ENCODE measurements at regions not wholly inside any gene's neighbourhood (a gene's known extent, or its start where the extent isn't known, plus 50 kb on each side); places are given as distances from the start of the nearest gene placed in this dataset.
"Not testable (repeated sequence)": the region's sequence is repeated elsewhere in the genome, so short reads cannot be mapped to it uniquely, and the experiment has no call there.

DNA sequence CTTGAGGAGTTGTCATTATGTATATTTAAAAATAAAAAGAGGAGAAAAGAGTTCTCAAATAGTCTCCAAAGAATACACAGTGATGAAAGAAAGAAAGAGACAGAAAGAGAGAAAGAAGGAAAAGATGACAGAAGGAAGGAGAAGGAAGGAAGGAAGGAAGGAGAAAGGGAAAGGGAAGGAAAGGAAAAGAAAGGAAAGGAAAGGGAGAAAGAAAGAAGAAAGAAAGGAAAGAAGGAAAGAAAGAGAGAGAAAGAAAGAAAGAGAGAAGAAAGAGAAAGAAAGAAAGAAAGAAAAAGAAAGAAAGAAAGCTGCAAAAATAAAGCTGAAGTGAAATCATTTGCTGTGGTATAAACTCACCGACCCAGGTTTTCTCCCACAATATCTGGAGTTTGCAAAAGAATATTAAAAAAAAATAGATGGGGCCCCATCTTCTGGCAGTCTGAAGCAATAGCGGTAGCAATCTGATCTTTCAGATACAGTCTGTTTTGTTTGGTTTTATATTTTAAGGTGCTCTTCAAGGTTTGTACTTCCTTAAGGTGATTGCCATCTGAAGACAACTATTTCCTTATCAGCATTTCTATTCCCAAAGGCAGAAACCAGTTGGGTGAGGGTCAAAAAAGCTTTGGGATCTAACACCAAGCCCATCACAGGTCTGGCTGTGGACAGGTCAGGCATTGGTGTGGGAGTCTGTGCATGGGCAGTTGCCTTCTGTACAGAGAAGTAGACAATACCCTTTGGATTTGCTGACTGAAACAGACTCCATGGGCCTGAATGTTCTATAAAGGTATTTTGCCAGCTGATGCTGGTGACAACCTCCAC is 160.4 kb downstream of the CPEB2 start:
- DNase-seq (ENCODE audit: low read depth in 3 of 3, low spot score in 1 of 3) = no peak

DNA sequence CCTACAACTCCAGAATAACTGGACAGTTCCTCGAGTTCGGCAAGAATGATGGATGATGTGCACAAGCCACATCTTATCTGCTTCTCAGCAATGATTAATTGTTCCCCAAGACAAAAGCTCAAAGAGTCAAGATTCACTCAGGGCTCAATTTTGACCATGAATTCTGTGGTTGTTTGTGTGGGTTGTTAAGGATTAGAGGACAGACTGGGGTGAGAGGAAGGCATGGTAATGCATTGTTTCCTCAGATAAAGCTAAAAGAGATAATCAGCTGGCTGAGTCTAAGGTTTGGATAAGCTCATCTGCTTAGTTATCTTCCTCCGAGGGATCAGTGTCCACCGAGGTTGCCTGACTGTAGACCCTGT is 161.0 kb downstream of the CPEB2 start:
- DNase-seq (ENCODE audit: low read depth in 3 of 3, low spot score in 1 of 3) = no peak

DNA sequence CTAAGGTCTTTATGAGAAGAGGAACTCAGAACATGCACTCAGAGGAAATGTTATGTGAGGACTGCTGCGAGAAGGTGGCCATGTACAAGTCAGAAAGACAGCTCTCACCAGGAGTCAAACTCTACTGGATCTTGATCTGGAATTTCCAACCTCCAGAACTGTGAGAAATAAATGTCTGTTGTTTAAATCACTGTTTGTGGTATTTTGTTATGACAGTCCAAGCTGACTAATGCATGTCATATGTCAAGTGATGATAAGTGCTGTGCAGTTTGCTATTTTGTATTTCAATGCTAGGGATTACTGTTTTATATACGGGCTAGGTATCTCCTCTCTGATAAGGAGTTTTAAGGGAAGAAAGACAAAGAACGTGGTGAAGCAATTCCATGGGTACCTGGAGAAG is 162.3 kb downstream of the CPEB2 start:
- DNase-seq (ENCODE audit: low read depth in 3 of 3, low spot score in 1 of 3) = no peak

DNA sequence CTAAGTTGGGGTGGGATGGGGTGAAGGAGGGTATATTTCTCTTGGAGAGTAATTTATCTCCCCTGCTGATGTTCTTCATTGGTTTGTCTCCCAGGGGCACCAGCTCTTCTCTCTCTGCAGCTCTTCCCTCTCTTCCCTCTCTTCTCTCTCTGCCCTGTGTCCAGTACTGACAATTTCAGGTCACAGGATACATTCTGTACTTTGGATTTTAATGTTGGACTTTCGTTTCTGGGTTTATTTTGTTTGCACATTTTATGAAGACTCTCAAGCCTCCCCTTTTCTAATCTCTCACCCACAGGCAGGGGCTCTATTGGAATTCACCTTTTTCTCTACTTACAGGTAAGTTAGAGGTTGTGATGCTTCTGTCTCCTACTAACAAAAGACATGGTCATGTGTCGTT is 165.5 kb downstream of the CPEB2 start:
- DNase-seq (ENCODE audit: low read depth in 3 of 3, low spot score in 1 of 3) = no peak

DNA sequence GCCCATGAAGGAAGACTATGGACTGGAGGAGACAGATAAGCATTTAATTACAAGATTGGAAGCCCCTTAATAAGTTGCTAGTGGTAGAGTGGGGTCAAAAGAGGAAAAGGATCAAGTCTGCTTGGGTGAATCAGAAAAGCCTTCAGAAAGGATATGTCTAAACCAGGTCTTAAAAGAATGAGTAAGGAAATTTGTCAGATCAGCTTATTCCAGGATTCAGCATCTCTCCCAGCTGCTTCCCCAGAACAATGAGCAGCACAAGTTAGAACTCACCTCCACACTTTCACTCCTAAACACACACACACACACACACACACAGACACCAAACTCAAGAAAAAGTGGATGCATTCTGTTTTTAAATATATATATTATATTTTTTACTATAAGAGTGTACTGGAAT is 166.5 kb downstream of the CPEB2 start:
- no peak for DNase-seq (ENCODE audit: low read depth in 3 of 3, low spot score in 1 of 3)

DNA sequence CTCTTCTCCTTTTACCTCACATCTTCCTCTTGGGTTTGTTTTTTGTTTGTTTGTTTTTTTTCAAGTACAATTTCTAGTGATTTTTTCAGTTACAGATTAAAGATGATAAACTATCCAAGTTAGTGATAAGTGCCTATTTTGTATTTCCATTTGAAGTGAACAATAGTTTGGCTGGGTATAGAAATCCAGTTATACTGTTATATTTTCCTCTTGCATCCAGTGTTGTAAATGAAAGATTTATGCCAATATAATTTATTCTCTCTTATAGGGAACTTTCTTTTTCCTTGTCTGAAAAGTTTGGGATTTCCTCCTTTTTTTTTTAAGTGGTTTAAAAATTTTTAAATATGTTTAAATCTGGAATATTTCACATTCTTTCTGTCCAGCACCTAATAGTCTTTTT is 169.4 kb downstream of the CPEB2 start:
- no peak for DNase-seq (ENCODE audit: low read depth in 3 of 3, low spot score in 1 of 3)

DNA sequence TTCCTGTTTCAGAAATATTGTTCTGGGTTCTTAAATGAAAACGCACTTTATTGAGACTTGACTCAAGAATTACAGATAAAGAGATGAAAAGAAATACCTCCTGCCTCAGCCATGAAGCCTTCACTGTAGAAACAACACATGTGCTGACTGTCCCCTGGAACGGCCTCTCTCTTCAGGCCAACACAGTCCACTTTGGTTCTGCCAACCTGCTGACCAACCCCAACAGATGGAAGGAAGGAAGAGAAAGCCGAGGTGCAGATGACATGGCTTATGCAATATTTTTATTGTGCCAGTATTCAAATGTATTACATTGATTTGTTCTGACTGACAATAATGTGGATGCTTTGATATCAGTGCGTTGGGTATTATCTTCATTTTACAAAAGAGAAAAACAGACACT is 171.0 kb downstream of the CPEB2 start:
- no peak for DNase-seq (ENCODE audit: low read depth in 3 of 3, low spot score in 1 of 3)

DNA sequence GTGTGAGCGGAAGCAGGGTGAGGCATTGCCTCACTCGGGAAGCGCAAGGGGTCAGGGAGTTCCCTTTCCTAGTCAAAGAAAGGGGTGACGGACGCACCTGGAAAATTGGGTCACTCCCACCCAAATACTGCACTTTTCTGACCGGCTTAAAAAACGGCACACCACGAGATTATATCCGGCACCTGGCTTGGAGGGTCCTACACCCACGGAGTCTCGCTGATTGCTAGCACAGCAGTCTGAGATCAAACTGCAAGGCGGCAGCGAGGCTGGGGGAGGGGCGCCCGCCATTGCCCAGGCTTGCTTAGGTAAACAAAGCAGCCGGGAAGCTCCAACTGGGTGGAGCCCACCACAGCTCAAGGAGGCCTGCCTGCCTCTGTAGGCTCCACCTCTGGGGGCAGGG is 171.9 kb downstream of the CPEB2 start:
- not testable (repeated sequence) for DNase-seq (ENCODE audit: low read depth in 3 of 3, low spot score in 1 of 3)

DNA sequence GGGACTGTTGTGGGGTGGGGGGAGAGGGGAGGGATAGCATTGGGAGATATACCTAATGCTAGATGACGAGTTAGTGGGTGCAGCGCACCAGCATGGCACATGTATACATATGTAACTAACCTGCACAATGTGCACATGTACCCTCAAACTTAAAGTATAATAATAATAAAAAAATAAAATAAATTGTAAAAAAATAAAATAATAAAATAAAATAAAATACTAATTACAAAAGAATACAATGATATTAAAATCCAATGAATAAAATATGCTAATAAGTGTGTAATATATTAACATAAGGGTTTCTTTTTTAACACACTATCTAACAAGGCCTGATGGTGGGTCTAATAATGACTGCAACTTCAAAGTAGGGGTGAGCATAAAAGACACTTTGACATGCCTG is 177.6 kb downstream of the CPEB2 start:
- not testable (repeated sequence) for DNase-seq (ENCODE audit: low read depth in 3 of 3, low spot score in 1 of 3)

DNA sequence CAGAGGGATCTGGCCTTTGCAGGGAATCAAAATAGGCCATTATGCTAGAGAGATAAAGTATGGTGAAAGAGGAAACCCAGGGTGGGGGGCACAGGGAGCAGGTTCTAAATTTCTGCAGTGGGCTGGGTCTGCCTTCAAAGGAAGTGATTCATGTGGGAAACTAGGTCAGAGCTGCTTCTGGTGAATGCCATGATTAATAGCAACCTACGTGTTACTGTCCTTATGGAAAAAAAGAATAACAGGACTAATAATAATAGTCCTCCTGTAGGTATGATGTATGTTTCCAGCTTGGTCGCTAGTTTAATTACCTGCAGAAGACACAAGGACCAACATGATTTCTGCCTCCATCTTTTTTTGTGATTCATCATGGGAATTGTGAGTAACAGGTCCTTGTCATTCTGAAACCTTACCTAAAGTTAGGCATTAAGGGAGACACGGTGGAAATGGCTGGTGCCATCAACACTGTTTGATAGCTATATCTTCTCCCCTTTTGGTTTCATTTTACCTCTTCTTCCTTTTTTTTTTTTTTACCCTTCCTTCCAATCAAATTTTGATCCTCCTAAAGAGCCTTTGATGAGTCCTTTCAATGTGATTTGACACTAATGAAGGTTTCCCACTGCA is 180.4 kb downstream of the CPEB2 start:
- no peak for DNase-seq (ENCODE audit: low read depth in 3 of 3, low spot score in 1 of 3)

DNA sequence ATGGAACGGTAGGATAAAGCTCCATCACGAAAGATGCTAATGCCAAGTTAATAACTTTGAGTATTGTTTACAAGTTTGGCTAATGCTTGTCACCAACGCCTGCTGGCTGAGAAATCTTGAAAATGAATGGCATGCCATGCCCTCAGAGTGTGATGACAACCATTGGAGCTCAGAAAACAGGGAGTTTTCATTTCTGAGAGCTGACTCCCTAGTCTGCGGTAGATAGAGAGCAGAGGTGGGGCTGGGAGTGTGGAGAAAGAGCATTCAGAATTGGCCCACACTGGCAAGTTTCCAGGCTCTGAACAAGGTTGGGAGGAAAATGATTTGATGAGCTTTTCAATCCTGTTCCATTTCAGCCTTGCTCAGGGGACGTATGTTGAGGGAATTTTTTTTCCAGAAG is 183.9 kb downstream of the CPEB2 start:
- DNase-seq (ENCODE audit: low read depth in 3 of 3, low spot score in 1 of 3) = no peak

DNA sequence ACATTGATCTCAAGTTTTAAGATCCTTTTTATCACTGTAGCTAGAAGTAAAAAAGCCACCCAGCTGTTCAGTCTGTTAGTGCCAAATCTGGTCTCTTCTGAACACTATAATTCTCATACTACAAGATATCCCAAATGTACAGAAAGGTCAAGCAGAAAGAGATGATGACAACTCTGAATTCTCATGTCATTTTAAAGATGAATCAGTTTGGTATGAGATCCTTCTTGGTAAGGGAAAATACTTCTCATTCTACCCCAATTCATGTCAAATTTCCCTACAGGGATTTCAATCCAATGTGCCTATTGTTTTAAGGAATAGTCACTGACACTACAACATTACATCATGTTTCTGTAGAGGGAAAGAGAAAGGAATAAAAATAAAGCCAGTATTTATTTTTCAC is 184.5 kb downstream of the CPEB2 start:
- no peak for DNase-seq (ENCODE audit: low read depth in 3 of 3, low spot score in 1 of 3)

DNA sequence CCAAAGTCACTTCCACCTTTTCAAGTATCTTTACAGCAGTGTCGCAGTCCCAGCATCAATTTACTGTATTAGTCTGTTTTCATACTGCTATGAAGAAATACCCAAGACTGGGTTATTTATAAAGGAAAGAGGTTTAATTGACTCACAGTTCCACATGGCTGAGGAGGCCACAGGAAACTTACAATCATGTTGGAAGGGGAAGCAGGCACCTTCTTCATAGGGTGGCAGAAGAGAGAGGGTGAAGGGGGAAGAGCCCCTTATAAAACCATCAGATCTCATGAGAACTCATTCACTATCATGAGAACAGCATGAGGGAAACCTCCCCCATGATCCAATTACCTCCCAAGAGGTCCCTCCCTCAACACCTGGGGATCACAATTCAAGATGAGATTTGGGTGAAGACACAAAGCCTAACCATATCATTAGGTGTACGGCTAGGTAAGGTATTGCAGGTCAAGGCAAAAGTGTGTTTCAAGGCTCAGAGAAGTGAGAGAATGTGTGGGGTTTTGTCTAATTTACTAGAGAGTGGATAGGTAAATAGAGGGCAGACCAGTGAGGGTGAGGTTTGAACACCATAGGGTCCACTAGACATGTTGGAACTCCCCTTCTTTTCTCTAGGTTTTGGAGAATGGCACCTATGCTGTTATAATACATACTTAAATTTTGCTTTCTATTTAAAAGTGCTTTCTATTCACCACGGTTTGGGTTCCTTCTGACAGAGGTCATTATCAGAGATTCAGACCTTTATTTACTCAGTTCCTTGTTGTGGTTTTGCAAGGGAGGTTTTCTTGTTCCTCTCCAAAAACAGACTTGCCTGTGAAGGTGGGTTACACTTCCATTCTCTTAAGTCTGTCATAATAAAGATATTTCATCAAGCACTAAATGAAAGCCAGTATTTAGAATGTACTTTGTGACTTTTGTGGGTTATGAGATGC is 186.6 kb downstream of the CPEB2 start:
- no peak for DNase-seq (ENCODE audit: low read depth in 3 of 3, low spot score in 1 of 3)

DNA sequence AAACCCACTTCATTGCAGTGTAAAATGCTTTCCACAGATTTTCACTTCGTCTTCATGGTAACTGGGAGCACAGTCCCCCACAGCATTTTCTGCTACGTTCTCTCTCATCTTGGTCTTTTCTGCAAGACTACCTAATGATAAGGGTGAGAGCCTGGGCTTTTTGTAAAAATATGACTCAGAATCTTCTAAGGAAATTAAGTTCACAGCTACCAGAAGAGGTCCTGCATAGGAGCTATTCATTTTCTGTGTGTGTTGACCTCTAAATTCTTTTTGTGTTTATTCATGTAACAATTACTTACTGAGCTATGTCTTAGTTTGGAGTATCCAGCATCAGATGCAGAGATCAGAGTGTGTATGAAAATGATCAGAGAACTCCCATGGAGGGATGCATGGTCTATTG is 192.2 kb downstream of the CPEB2 start:
- no peak for DNase-seq (ENCODE audit: low read depth in 3 of 3, low spot score in 1 of 3)

DNA sequence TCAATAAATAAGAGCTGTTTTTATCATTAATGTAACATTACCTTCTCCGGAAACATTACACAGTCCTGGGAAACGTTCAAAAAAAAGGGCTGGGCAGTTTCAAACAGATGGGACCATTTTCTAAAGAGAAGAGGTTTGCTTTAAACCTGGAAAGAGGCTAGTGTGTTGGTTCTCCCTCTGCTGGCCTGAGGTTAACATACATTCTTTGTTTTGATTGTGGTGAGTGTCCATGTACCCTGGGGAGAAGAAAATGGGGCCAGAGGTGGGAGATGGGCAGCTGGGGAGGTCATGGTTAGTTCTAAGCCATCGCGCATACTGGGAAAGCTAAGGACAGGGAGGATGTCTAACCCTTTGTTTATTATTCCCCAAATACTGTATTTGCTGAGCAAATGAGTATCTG is 194.7 kb downstream of the CPEB2 start:
- DNase-seq (ENCODE audit: low read depth in 3 of 3, low spot score in 1 of 3) = no peak

DNA sequence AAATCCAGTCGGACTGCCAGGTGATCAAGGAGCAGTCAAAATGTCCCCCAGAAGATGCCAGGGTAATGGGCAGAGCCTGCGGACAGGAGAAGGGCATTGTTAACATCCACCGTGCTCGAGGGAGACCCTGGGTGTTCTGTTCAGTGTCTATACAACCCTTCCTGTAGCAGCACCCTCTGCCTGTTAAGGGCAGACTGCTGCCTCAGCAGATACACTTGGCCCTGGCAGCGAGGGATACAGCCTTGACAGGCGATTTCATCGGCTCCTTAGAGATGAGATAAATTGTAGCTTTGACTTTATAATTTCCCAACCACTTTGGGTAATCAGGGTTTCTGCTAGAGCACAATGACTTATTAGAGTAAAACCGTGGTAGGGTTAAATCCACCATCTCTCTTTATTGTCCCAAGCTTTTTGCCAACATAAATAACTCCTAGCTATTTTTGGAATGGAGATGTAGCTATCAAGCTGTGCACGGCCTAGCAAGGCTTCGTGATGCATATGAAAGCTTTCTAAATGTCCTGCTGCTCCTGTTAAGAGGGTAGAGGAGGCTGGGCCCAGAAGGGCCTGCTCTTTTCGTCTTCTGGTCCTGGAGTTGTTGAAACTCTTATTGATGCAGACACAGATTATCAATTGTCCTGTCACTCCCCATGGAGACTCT is 195.9 kb downstream of the CPEB2 start:
- no peak for DNase-seq (ENCODE audit: low read depth in 3 of 3, low spot score in 1 of 3)

DNA sequence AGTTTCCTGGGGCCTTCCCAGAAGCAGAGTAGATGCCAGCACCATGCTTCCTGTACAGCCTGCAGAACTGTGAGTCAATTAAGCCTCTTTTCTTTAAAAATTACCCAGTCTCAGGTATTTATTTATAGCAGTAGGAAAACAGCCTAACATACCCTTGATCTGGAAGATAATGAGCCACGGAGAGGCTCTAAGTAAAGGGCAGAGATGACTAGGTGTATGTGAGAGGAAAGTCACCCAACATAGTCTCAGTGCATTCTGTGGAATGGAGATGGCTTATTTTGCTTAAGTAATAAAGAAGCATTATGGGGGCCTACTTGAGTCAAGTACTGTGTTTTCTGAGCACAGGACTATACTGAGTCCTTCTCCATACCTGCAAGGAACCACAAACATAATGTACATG is 199.5 kb downstream of the CPEB2 start:
- DNase-seq (ENCODE audit: low read depth in 3 of 3, low spot score in 1 of 3) = no peak

DNA sequence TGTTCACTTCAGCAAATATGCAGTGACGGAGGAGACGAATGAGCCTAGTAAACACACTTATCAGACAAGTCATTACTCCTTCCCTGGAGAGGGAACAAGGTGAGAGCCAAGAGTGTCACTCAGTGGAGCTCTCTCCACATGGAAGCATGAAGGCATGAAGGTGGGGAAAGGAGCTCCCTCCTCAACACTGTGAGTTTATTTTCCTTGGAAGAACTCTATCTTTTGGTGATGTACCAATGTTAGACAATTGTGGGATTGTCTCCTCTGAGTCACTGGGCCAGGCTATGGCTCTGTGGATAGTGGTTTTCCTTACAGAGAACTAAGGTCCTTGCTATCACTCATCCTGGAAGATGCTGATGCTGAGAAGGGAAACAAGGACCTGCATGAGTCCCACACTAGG is 200.2 kb downstream of the CPEB2 start:
- no peak for DNase-seq (ENCODE audit: low read depth in 3 of 3, low spot score in 1 of 3)

DNA sequence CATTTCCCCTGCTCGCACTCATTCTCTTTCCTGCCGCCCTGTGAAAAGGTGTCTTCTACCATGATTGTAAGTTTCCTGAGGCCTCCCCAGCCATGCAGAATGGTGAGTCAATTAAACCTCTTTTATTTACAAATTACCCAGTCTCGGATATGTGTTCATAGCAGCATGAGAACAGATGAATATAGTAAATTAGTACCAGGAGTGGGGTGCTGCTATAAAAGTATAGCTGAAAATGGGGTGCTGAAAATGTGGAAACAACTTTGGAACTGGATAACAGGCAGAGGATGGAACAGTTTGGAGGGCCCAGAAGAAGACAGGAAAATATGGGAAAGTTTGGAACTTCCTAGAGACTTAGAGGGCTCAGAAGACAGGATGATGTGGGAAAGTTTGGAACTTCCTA is 204.2 kb downstream of the CPEB2 start:
- not testable (repeated sequence) for DNase-seq (ENCODE audit: low read depth in 3 of 3, low spot score in 1 of 3)

DNA sequence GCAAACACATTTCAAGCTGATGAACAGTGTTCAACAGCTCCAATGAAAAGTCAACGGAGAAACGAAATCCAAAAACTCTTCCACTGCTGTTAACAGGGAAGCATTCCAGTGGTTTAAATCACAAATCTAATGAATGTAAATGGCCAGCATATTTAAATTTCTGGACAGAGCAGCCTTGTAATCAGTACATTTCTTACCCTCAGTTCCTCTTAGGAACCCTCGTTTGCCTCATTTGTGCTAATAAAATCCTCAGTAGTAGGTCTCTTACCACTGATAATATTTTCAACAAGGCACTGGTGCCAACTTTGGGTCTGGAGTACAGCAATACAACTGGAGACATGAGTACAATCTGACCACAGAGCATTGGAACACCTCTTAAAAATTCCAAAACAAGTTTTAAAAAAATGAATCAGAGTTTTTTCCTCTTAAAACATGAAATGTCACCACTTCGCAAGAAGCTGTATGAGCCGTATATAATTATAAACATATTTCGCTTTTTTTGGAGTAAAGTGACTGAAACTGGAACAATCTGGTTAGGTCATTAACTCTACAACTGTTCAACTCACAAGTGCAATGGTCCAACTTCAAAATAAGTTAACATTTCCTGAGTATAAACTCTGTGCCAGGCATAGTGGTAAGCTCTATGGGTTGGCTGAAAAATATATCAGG is 211.2 kb downstream of the CPEB2 start:
- no peak for DNase-seq (ENCODE audit: low read depth in 3 of 3, low spot score in 1 of 3)

DNA sequence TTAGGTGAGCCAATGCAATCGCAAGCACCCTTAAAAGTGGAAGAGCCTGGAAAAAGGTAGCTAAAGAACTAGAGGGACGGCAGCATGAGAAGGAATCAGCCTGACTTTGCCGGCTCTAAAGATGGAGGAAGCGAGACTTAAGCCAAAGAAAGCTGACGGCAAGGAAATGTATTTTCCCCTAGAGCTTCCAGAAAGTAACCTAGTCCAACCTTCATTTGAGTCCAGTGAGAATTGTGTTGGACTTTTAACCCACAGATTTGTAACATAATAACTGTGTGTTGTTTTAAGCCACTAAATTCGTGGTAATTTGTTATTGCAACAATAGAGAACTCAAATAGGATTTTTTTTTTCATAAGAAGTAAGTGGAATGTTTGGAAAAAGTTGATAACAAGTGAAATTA is 212.7 kb upstream of the C1QTNF7 start:
- DNase-seq (ENCODE audit: low read depth in 3 of 3, low spot score in 1 of 3) = no peak
